Frontal cortex (tissue), 3 donors: ENCODE measurements at regions not wholly inside any gene's neighbourhood (a gene's known extent, or its start where the extent isn't known, plus 50 kb on each side); places are given as distances from the start of the nearest gene placed in this dataset.

Experiments
- DNase-seq, 2 donors: peaks; one replicate each; pipeline ENCODE4 v3.0.0; 2012; ENCODE audit warnings: low spot score in 2 of 2
- FAIRE-seq: peaks from 2 replicates; lab custom pipeline; 2012; peaks lifted over from hg19 to GRCh38; lab: Jason Lieb, UNC
- donor health status: control.
- donor health status: control.
- donor health status: control.

DNA sequence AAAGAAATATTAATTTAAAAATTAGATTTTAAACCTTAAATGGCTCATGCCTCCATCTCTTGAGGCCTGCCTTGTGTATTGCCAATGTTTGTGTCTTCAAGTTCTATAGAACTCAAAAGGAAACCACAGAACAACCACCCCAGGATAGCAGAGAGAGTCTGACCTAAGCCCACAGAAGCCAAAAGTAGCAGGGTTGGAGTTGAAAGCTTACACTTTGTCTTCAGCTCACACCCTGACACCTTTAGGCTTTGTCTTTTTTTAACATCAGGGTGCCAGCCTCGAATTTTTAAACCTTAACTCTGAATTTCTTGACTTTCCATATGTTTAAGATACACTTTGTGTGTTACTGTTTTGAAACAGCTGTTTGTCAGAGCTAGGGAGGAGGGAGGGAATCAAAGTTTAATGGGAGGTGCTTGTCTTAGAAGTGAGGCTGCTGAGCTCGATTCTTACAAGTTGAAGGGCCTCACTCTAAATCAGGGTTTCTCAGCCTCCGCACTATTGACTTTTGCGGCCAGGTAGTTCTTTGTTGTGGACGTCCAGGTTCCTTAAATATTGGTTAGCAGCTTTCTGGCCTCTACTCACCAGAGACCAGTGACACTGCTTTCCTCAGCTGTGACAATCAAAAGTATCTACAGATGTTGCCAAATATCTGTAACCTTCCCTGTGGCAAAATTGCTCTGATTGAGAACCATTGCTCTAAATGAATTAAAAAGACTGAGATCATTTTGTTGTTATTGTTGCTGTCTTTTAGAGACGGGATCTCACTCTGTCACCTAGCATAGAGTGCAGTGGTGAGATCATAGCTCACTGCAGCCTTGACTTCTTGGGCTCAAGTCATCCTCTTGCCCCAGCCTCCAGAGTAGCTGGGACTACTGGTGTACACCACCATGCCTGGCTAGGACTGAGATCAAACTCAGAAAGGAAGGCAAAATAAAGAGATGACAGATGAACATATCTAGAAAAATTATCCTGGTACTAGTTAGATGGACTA, 139.2 kb upstream of the EOMES start:
- FAIRE-seq, result no peak

GRCh38 chr3:27865731-27866130, 143.6 kb upstream of the EOMES start:
- FAIRE-seq (no peak), DNase-seq (no peak)

More for the DNA sequence above, 139.2 kb upstream of the EOMES start:
- DNase-seq, result no peak

DNA sequence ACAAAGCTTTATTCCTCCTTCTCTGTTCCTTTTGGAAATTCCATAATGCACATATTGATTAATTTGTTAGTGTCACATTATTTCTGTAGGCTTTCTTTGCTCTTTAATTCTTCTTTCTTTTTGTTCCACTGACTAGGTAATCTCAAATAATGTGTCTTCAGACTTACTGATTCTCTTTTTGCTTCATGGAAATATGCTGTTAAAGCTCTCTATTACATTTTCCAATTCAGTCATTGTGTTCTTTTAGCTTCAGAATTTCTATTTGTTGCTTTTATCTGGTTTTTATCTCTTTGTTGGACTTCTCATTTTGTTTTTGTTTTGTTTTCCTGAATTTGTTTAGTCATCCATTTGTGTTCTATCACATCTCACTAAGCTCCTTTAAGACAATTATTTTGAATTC, 147.0 kb upstream of the EOMES start:
- FAIRE-seq, result no peak
- no peak for DNase-seq

DNA sequence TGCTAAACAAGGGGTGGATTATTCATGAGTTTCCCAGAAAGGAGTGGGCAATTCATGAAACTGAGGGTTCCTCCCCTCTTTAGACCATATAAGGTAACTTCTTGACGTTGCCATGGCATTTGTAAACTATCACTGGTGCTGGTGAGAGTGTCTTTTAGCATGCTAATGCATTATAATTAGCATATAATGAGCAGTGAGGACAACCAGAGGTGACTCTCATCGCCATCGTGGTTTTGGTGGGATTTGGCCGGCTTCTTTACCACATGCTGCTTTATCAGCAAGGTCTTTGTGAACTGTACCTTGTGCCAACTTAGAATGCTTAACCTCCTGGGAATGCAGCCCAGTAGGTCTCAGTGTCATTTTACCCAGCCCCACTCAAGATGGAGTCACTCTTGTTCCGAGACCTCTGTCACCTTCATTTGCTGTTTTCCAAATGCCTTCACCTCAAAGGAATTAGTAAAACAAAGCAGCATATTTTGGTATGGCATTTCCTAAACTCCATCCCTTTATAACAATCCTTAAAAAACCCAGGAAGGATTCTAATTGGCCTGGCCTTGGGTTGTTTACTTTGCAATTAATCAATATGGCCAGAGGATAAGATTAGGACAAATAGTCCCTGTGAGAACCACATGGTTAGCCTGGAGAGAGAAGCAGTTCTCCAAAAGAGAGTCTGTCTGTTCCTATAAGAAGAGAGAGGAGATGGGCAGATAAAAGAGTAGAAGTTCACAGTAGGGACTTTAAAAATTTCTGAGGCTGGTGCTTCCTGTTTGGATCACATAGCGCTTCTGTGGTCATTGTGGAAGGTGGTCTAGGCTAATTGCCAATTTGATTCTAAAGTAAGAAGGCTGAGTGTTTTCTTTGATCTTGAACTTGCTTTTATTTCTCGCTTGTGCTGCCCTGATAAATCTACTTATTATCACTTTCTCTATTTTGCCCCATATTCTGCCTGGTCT, 155.2 kb upstream of the EOMES start:
- DNase-seq (no peak), FAIRE-seq (no peak)

DNA sequence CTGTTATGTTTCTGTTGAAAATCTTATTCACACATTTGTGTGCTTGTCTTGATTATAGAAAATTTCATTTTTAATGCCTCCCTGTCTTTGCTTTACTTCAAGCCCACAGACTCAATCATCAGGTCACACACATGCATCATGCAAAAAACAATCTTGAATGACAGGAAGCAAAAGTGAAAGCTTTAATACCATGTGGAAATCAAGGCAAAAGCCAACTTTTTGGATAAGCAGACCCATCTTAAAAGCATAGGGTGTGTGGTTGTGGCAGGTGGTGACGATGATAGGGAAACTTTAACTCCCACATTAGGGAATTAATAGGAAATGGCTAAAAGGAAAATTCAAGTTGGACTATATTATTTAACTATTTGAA, 155.9 kb upstream of the EOMES start:
- DNase-seq, result no peak
- no peak for FAIRE-seq

DNA sequence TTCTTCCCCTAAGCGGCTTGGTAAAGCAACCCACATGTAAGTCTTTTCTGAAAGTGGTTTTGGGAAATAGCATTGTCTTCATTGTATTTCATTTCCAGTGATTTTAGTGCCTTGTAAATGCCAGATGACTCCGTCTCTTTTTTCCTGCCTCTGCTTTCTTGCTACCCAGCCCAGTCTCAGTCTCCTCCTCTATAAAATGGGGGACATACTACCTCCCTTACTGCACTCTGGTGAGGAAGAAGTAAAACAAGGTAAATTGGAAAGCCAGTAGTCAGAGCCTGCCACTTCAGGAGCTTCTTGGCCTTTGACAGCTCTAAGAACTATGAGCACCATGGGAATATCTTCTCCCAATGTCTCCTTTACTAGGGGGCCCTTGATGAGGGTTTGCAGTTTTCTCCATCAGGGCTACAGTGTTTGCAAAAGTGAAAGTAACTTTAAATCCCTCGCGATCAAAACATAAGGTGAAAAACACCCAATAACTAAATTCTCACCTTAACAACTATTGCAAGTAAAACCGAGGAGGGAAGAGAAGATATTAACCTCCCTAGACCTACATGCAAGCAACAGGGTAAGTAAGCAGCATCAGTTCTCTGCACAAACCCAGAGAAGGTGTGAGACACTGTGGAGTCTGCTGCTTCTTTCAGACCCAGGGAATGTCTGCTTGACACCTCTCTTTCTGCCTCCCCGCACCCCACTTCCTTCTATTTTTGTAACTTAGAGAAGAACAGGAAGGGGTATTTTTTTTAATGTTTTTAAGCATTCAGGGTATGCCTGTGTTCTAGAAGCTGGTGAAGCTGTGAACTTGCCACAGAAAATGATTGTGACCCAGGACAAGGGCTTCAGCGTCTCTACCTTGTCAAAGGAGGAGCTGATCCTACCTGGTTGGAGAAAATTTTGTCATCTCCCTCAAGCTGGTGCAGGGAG, 159.1 kb upstream of the EOMES start:
- no peak for FAIRE-seq

GRCh38 chr3:27883266-27883665, 161.1 kb upstream of the EOMES start:
- DNase-seq (no peak), FAIRE-seq (no peak)

More for the DNA sequence above, 159.1 kb upstream of the EOMES start:
- no peak for DNase-seq

GRCh38 chr3:27885641-27886040, 163.5 kb upstream of the EOMES start:
- no peak for FAIRE-seq
- DNase-seq, result no peak

GRCh38 chr3:27888562-27888961, 166.4 kb upstream of the EOMES start:
- no peak for DNase-seq

DNA sequence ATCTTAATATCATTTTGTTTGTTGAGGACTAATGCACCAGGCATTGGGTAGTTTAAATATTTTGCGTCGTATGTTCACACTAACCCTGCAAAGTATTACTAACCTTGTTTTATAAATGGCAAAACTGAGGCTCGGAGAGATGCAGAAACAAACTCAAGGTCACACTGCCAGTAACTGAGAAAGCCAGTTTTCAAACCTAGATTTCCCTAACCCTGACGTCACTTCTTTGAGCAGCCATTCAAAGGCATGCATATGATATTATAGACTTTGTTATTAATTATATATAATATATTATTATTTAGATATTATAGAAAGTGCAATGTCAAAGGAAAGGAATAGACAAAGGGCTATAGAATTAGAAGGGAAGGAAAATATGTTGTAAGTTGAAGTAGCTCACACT, 167.6 kb upstream of the EOMES start:
- DNase-seq, result no peak
- FAIRE-seq, result no peak

More at GRCh38 chr3:27888562-27888961, 166.4 kb upstream of the EOMES start:
- no peak for FAIRE-seq

DNA sequence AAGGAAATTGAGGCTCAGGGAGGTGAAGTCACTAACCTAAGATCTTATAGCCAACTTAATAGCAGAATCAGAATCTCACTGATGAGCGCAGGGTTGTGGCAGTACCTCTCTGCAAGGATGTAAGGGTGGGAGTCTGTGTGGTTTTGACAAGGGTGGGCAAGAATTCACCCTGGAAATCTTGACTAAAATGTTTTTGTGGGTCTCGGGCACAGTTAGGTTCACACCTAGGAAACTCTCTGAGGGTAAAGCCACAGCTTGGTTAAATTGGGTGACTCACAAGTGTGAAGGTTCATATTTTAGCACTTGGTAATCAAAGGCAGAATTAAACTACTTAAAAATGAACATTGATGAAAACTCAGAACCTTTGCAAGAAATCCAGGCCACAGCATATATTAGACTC, 178.2 kb upstream of the EOMES start:
- DNase-seq (no peak), FAIRE-seq (no peak)

DNA sequence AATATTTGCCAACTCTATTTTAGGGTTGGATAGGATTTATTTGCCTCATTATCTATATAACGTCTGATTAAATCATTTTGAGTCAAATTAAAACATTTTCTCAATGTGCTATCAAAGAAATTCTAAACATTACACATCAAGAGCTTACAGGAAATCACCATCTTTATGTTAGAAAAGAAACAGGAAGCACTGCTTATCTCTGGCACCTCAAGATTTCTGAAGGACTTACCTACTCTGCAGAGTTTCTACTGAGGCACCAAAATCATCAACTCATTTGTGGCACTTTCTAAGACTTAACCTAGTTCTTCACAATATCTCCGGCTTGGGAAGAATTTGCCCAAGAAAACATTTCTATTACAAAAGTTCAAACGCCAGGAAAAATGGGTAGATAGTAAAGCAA, 181.3 kb upstream of the EOMES start:
- FAIRE-seq (no peak), DNase-seq (no peak)

DNA sequence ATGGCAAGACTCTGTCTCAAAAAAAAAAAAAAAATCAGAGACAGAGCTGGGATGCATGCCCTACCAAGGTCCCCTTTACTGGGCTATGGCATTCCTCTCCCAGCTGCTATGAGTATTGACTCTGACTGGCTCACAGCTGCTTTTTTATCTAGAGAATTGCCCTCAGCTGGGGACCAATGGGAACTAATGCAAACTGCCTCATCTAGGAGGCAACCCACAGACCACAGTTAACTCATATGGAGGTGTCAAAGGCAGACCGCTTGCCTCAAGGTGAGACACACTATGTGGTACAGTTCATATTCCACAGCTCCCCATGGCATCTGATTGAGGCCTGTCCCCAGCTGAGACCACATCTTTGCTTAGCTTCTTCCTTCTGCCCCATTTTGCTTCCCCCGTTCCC, 183.5 kb upstream of the EOMES start:
- DNase-seq (no peak), FAIRE-seq (no peak)

- peak; percentile 93 for FAIRE-seq
Observed at GRCh38 chr3:27907148-27907547, 185.0 kb upstream of the EOMES start.

DNA sequence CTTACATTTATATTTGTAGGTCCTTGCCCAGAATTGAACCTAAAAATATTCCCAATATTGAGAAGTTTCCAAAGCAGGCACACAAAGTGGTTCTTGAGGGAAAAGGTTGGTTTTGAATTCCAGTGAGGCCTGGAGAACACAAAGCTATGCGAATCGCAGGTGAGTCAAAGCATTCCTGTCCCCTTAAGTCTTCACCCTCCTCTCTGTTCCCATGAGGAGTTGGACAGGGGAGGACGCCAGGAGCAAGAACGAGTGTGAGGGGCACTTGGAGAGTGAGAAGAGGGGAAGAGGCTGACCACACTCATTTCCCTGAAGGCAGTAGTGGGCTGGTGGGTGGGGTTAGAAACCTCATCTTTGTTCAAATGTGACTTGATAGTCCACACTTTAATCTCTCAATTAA, 185.8 kb upstream of the EOMES start:
- no peak for DNase-seq
- FAIRE-seq, result no peak

More at GRCh38 chr3:27907148-27907547, 185.0 kb upstream of the EOMES start:
- no peak for DNase-seq

DNA sequence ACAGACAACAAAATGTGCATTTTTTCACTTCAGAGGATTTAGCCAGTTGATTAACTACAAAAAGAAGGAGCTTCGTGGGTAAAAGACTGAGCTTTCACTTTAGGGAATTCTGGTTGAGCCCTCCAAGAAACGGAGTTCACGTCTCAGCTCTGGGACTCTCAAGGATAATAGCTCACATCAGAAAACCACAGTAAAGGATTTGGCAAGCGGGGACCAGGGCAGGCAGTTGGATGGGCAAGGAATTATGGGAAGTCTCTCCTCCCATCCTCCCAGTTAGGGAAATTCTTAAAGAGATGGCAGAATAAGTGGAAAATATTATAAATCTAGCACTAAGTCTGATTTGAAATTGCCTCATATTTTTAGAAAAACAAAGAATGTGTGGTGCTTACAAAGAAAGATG, 188.3 kb upstream of the EOMES start:
- FAIRE-seq (no peak), DNase-seq (no peak)

DNA sequence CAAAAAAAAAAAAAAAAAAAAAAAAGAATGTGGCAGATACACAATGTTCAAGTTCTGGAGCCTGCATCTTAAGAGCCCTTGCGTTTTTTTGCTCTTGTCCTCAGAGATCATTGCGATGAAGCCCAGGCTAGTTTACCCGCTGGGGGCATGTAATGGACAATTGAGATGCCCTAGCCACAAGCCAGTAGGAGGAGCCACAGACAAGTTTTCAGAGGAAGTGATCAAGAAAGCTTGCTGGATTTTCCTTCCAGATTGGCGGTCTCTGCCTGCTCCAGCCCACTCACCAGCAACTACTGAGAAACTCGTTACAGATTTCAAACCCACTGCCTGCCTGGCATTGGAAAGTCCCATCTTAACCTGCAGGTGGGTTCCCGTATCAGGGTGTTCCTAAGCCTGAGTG, 192.1 kb upstream of the EOMES start:
- DNase-seq, result no peak
- FAIRE-seq, result no peak

DNA sequence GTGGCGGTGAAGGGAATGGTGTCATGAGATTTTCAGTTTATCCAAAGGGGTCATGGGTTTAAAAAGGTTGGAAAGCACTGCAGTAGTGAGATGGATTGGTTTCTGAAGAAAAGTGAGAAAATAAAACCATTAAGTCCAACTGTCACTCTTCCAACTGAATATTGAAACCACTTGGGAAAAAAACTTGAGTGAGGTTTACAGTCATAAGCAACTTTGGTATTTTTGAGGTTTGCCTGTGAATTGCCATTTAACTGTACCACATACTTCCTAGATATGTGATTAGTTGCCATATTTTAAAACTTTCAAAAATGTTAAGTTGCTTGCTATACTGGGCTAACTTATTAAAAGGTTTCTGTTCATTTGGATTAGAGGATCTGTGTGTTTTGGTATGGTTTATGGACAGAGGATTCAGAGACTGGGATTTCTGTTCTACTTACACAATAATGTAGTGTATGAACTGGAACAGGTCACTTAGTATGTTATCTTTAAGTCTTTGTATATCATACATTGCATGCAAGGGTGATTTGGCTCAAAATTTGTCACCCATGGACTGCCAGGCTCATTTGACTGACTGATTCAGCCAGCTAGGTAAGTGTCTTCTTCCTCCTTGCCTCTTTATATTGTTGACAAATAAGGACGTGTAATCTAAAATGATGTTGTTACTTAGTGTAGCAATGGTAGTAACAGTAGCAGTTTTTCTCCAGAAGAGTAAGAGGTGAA, 201.4 kb upstream of the EOMES start:
- DNase-seq (no peak), FAIRE-seq (no peak)

GRCh38 chr3:27927882-27928281, 205.8 kb upstream of the EOMES start:
- no peak for FAIRE-seq
- DNase-seq, result no peak
